ENCODE measurements at regions not wholly inside any gene's neighbourhood (a gene's known extent, or its start where the extent isn't known, plus 50 kb on each side); places are given as distances from the start of the nearest gene placed in this dataset.

DNA sequence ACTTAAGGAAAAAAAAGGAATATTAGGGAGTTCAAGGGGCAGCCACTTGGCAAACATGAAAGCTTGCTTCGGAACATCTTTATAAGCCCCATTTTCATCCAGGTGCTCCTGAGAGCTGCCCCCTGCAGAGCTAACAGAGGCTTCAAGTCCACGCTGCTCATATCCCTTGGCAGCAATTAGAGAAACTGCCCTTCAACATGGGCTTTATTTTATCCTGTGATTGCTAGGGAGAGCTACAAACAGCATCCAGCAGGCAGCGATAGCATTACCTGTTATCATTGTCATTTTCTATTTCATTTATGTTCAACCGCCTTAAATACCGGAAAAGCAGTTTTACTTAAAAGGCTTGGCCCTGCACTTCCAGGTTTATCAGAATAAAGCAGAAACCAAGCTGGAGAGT lies 68.4 kb upstream of the MCTP2 start:
- no peak overlapping the region for H3K4me3 Mint-ChIP-seq
- H3K27me3 Mint-ChIP-seq, result peaks cover 4% of the 10 kb centered on the region
- no peaks in the 10 kb centered on the region for H3K36me3 Mint-ChIP-seq
- no peaks in the 10 kb centered on the region for H3K9me3 Mint-ChIP-seq
- TF ChIP-seq CTCF (conservative IDR thresholded peaks at IDR 0.05), result no peak
- no peaks in the 10 kb centered on the region for H3K4me1 Mint-ChIP-seq (ENCODE audit: unreplicated experiment)
- no peak for DNase-seq (ENCODE audit: extremely low spot score, unreplicated experiment)
- no peak overlapping the region for H3K27ac Mint-ChIP-seq

DNA sequence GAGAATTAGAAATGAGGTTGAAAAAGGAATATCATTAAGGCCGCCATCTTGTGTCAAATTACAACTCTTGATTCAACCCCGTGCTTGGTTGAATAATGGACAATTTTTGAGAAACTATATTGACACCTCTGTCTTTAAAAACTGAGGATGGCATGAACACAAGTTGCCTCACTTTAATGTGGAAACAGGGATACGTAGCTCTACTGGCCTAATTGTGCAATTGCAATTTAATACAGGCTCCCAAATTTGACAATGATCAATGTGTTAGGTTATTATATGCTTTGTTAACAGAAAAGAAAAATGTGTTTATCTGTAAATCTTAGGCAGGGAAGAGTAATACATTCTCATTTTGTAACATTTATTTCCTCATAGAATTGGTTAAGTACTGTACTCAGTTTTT lies 77.1 kb upstream of the MCTP2 start:
- Mint-ChIP-seq H3K4me1 (ENCODE audit: unreplicated experiment) (no peaks in the 10 kb centered on the region), H3K36me3 (no peaks in the 10 kb centered on the region), H3K27ac (no peak overlapping the region), H3K27me3 (peaks cover 5% of the 10 kb centered on the region), H3K4me3 (no peak overlapping the region), H3K9me3 (peaks cover 12% of the 10 kb centered on the region)
- DNase-seq (ENCODE audit: extremely low spot score, unreplicated experiment), result no peak
- peak; percentile 51 for TF ChIP-seq CTCF (conservative IDR thresholded peaks at IDR 0.05)

DNA sequence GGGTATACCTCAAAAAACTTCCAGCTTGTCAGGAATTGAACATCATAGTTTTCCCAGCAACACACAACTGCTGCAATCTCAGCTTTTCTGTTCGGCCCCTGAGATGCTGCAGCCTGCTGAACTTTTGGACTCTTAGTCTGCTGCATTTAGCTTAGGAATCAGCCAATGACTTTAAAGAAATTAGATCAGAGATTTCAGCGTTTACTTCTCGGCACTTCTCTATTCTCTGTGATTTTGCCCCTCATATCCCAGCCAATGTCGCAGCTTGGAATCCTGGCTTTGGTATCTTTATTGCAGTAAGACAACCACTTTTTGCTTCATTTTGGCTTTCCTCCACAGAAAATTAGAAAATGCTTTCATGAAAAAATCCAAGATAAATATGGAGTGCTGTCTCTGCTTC lies 86.3 kb upstream of the MCTP2 start:
- H3K36me3 Mint-ChIP-seq, result no peaks in the 10 kb centered on the region
- no peak for DNase-seq (ENCODE audit: extremely low spot score, unreplicated experiment)

DNA sequence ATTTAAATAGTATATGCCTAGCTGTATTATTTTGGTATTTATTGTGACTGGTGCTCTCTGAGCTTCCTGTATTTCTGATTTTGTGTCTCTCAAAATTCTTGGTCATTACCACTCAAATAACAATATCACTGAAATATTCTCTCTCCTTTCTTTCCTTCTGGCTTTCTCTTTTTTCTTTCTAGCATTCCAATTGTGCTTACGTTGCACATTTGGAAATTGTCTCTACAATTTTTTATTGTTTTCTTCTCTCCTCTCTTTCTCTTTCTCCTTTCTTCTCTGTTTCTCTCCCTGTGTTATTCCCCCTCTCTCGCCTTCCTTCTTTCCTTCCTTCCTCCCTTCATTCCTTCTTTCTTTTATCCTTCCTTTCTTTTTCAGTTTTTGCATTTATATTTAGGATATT lies 89.6 kb upstream of the MCTP2 start:
- Mint-ChIP-seq H3K27ac (no peak overlapping the region), H3K9me3 (no peaks in the 10 kb centered on the region), H3K27me3 (no peaks in the 10 kb centered on the region), H3K4me1 (ENCODE audit: unreplicated experiment) (no peaks in the 10 kb centered on the region), H3K36me3 (no peaks in the 10 kb centered on the region), H3K4me3 (no peak overlapping the region)
- TF ChIP-seq CTCF (conservative IDR thresholded peaks at IDR 0.05), result no peak
- DNase-seq (ENCODE audit: extremely low spot score, unreplicated experiment), result no peak

More for the DNA sequence above, 86.3 kb upstream of the MCTP2 start:
- Mint-ChIP-seq H3K9me3 (peaks cover 4% of the 10 kb centered on the region), H3K4me3 (no peak overlapping the region), H3K27ac (no peak overlapping the region), H3K27me3 (no peaks in the 10 kb centered on the region), H3K4me1 (ENCODE audit: unreplicated experiment) (no peaks in the 10 kb centered on the region)
- TF ChIP-seq CTCF (conservative IDR thresholded peaks at IDR 0.05), result no peak

- TF ChIP-seq CTCF (conservative IDR thresholded peaks at IDR 0.05), result peak; percentile 63
- no peak for DNase-seq (ENCODE audit: extremely low spot score, unreplicated experiment)
- Mint-ChIP-seq H3K4me1 (ENCODE audit: unreplicated experiment) (no peaks in the 10 kb centered on the region), H3K4me3 (no peak overlapping the region), H3K9me3 (no peaks in the 10 kb centered on the region), H3K36me3 (no peaks in the 10 kb centered on the region), H3K27ac (no peak overlapping the region), H3K27me3 (peaks cover 3% of the 10 kb centered on the region)
Measured at GRCh38 chr15:94135486-94136147, 95.7 kb upstream of the MCTP2 start.

GRCh38 chr15:94131875-94132274 lies 99.5 kb upstream of the MCTP2 start:
- Mint-ChIP-seq H3K27me3 (peaks cover 3% of the 10 kb centered on the region), H3K36me3 (no peaks in the 10 kb centered on the region), H3K4me3 (no peak overlapping the region), H3K9me3 (no peaks in the 10 kb centered on the region), H3K27ac (no peak overlapping the region), H3K4me1 (ENCODE audit: unreplicated experiment) (no peaks in the 10 kb centered on the region)
- no peak for TF ChIP-seq CTCF (conservative IDR thresholded peaks at IDR 0.05)
- DNase-seq (ENCODE audit: extremely low spot score, unreplicated experiment), result no peak
